22Rv1 (cell line): ENCODE measurements at regions not wholly inside any gene's neighbourhood (a gene's known extent, or its start where the extent isn't known, plus 50 kb on each side); places are given as distances from the start of the nearest gene placed in this dataset.

ENCODE experiments used
- CTCF ChIP-seq: fragments of 450-650 bp; IDR thresholded peaks from 2 replicates; pipeline ENCODE4 v1.5.1; 2017; ENCODE audit warnings: mild to moderate bottlenecking
- ZFX ChIP-seq: fragments of 450-650 bp; IDR thresholded peaks from 2 replicates; pipeline ENCODE4 v1.6.1; 2017; ENCODE audit warnings: antibody characterized with exemption, borderline replicate concordance

GRCh38 chr3:82641701-82642100 is 880.3 kb upstream of the GBE1 start:
- TF ChIP-seq CTCF (no peak), ZFX (no peak)
